Spleen (tissue), 11 donors: ENCODE measurements at regions not wholly inside any gene's neighbourhood (a gene's known extent, or its start where the extent isn't known, plus 50 kb on each side); places are given as distances from the start of the nearest gene placed in this dataset.

Source experiments
- DNase-seq: peaks from one replicate; pipeline ENCODE4 v3.0.0-alpha.2; 2020
- H3K27ac ChIP-seq, 8 donors: fragments of 200-600 bp; sonication (generic) in 7 of 8; 1 replicate in 4 of 8; 2 replicates in 4 of 8; pipeline versions ENCODE4 v1.5.0 to v1.8.0; 2016 to 2021; ENCODE audit warnings: inconsistent platforms in 4 of 8, mild to moderate bottlenecking in 4 of 8, moderate library complexity in 1 of 8
- H3K27me3 ChIP-seq, 7 donors: fragments of 200-600 bp; sonication (generic) in 6 of 7; replicated peaks in 1 of 7; 1 replicate in 4 of 7; 2 replicates in 3 of 7; pipeline versions ENCODE4 v1.5.0 to v1.8.0; 2016 to 2021; ENCODE audit warnings: inconsistent platforms in 3 of 7, mild to moderate bottlenecking in 1 of 7
- H3K36me3 ChIP-seq, 6 donors: fragments of 200-600 bp; sonication (generic) in 5 of 6; 1 replicate in 4 of 6; 2 replicates in 2 of 6; pipeline versions ENCODE4 v1.5.0 to v1.8.0; 2016 to 2021; ENCODE audit warnings: inconsistent platforms in 2 of 6
- H3K4me1 ChIP-seq, 6 donors: fragments of 200-600 bp; sonication (generic) in 5 of 6; 1 replicate in 3 of 6; 2 replicates in 3 of 6; pipeline versions ENCODE4 v1.5.0 to v1.8.0; 2016 to 2021; ENCODE audit warnings: inconsistent platforms in 3 of 6
- H3K4me3 ChIP-seq, 8 donors: fragments of 200-600 bp; sonication (generic) in 7 of 8; 1 replicate in 4 of 8; 2 replicates in 4 of 8; pipeline versions ENCODE4 v1.5.0 to v1.8.0; 2016 to 2021; ENCODE audit warnings: inconsistent platforms in 4 of 8, mild to moderate bottlenecking in 4 of 8, moderate library complexity in 2 of 8
- H3K9me3 ChIP-seq, 8 donors: fragments of 200-600 bp; sonication (generic) in 7 of 8; 1 replicate in 4 of 8; 2 replicates in 4 of 8; pipeline versions ENCODE4 v1.5.0 to v1.8.0; 2016 to 2021; ENCODE audit warnings: inconsistent platforms in 4 of 8
- POLR2A ChIP-seq, 3 donors: fragments of 450-650 bp; IDR thresholded peaks; one replicate each; pipeline ENCODE4 v1.5.1; 2017; ENCODE audit warnings: antibody characterized with exemption in 3 of 3, mild to moderate bottlenecking in 1 of 3
- POLR2AphosphoS5 ChIP-seq, 3 donors: sonication (generic); formaldehyde crosslinking; IDR thresholded peaks; one replicate each; pipeline ENCODE4 v1.5.1; 2017; ENCODE audit warnings: antibody characterized with exemption in 3 of 3
- WGBS, 5 donors: extraction: QIAGEN DNeasy Blood & Tissue Kit in 3 of 5; methylation state at CpG; one replicate each; pipeline versions ENCODE4 v1.1.5 to v1.1.7; 2013 to 2018; 5-methylcytosine and 5-hydroxymethylcytosine counted together
- intact Hi-C: fragments of 100-400 bp; cut with DNase I; formaldehyde crosslinking; loops from one replicate; pipeline ENCODE4 v1.15.0; 2023; ENCODE audit warnings: low total_unique reads
- TF ChIP-seq, protein P1 (sequence below), 11 experiments: fragments of 200-600 bp in 7 of 11; fragments of 450-650 bp in 4 of 11; sonication (generic) in 4 of 11; IDR thresholded peaks in 8 of 11; conservative IDR thresholded peaks in 3 of 11; 1 replicate in 7 of 11; 2 replicates in 4 of 11; pipeline versions ENCODE4 v1.4.0 to v1.8.0; 2016 to 2021; ENCODE audit warnings: antibody characterized with exemption in 11 of 11, inconsistent platforms in 4 of 11, mild to moderate bottlenecking in 1 of 11
- donor health status: healthy with polysubstance abuse.
- donor health status: DM: no; HTN: no; CAD: no; lungs with moderate emphysema.
- donor health status: DM: no; HTN: no; CAD: no.
- donor health status: Bipolar disorder and iron deficiency.
- donor health status: healthy.
- donor health status: DM: no; HTN: no; CAD: no.
- donor health status: DM: yes; HTN: yes; CAD: no.

DNA sequence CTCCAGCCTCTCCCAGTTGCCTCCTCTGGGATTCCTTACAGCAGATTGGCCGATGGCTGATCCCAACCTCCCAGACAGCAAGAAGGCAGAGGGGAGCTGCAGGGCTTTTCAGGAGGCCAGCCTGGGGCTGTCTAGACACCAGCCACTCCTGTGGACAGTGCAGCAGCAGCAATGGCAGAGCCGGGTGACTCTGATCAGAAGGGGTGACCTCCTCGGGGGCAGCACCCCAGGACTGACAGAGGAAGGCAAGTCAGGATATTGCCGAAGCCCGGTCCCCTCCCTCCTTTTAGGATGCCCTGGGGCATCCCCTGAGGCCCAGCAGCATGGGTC is 84.5 kb downstream of the INHBB start:
- H3K9me3 ChIP-seq = no peaks in the 10 kb centered on the region
- DNase-seq = peak; percentile 73
- intact Hi-C loops = no loop called here
- no peak overlapping the region for H3K27ac ChIP-seq
- H3K27me3 ChIP-seq = peaks cover 0 to 41% (median 0%) of the 10 kb centered on the region in 7 donors
- WGBS, 5 donors = 82 to 89% (median 88%) methylated on average over 4 to 5 of the region's 5 CpGs
- no peaks in the 10 kb centered on the region for H3K36me3 ChIP-seq
- no peak for TF ChIP-seq POLR2AphosphoS5 (IDR thresholded peaks at IDR 0.05)
- TF ChIP-seq, protein P1, sequence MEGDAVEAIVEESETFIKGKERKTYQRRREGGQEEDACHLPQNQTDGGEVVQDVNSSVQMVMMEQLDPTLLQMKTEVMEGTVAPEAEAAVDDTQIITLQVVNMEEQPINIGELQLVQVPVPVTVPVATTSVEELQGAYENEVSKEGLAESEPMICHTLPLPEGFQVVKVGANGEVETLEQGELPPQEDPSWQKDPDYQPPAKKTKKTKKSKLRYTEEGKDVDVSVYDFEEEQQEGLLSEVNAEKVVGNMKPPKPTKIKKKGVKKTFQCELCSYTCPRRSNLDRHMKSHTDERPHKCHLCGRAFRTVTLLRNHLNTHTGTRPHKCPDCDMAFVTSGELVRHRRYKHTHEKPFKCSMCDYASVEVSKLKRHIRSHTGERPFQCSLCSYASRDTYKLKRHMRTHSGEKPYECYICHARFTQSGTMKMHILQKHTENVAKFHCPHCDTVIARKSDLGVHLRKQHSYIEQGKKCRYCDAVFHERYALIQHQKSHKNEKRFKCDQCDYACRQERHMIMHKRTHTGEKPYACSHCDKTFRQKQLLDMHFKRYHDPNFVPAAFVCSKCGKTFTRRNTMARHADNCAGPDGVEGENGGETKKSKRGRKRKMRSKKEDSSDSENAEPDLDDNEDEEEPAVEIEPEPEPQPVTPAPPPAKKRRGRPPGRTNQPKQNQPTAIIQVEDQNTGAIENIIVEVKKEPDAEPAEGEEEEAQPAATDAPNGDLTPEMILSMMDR (IDR thresholded peaks at IDR 0.05 in 8 of 11, conservative IDR thresholded peaks at IDR 0.05 in 3 of 11) = no peak
- TF ChIP-seq POLR2A (IDR thresholded peaks at IDR 0.05) = no peak
- no peaks in the 10 kb centered on the region for H3K4me1 ChIP-seq
- H3K4me3 ChIP-seq = no peak overlapping the region

DNA sequence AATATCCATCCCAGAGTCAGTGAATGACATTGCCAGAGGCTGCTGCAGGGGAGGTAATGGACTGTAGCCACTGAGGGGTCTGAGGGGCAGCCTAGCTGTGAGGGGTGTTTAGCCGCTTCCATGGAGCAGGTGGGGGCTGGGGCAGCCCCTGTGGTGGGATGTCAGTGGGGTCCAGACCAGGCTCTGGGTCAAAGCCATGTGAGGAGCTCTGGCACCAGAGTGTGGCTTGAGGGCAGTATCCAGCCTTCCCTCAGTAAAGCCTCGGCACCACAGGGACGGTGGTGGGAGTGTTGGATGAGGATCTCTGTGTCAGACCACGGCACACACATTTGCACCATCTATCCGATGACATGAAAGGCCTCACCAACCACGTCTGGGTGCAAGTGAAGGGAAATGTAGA is 85.0 kb downstream of the INHBB start:
- Histone ChIP-seq H3K27me3 (peaks cover 0 to 41% (median 0%) of the 10 kb centered on the region in 7 donors), H3K27ac (no peak overlapping the region), H3K4me1 (no peaks in the 10 kb centered on the region), H3K9me3 (no peaks in the 10 kb centered on the region), H3K4me3 (no peak overlapping the region), H3K36me3 (no peaks in the 10 kb centered on the region)
- TF ChIP-seq POLR2AphosphoS5 (IDR thresholded peaks at IDR 0.05) = no peak
- TF ChIP-seq POLR2A (IDR thresholded peaks at IDR 0.05) = no peak
- TF ChIP-seq, protein P1 (IDR thresholded peaks at IDR 0.05 in 8 of 11, conservative IDR thresholded peaks at IDR 0.05 in 3 of 11) = no peak
- 84 to 91% (median 87%) methylated on average over 6 of the region's 6 CpGs for WGBS, 5 donors
- intact Hi-C loops = no loop called here
- peak; percentile 51 for DNase-seq

DNA sequence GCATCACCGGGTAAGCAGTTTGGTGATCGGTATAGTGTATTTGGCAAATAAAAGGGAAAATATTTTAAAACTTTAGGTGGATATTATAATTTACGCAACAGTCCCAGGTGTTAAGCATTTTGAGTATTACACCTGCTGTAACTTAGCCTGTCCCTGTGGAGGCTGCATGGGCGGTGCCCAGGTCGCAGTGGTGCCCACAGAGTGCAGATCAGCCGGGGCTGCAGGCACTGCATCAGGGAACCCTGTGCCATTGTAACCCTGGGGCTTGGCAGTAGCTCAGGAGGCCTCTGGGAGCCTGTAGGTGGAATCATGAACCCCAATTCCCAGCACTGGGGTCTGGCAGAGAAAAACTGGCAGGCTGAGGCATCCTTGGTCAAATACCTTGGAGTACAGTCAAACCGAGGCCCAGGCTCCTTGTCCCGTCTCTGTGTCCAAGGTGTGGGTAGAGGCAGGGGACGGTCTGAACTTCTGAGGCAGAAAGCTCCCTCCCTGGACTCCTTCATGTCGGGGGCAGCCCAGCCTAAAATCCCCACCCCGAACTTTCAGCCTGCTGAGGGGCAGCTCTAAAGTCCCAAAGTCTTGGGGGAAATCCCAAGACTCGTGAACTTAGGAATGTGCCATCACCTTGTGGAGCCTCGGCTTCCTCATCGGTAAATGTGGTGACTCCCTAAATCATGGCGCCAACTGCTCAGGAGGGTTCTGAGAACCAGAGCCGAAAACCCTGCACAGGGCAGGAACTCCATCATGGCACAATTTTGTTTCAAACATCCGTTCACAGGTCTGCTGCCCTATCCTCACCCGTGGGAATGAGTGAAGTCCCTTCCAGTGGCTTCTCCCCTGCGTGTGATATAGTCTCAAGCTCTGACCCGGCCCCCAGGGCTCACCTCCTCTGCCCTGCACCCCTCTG is 85.7 kb downstream of the INHBB start:
- Histone ChIP-seq H3K36me3 (no peaks in the 10 kb centered on the region), H3K4me3 (no peak overlapping the region), H3K27ac (no peak overlapping the region), H3K9me3 (no peaks in the 10 kb centered on the region), H3K27me3 (peaks cover 0 to 41% (median 0%) of the 10 kb centered on the region in 7 donors), H3K4me1 (no peaks in the 10 kb centered on the region)
- TF ChIP-seq POLR2AphosphoS5 (IDR thresholded peaks at IDR 0.05) (no peak), POLR2A (IDR thresholded peaks at IDR 0.05) (no peak)
- TF ChIP-seq, protein P1 (IDR thresholded peaks at IDR 0.05 in 8 of 11, conservative IDR thresholded peaks at IDR 0.05 in 3 of 11) = no peak
- intact Hi-C loops = no loop called here
- WGBS, 5 donors = 85 to 88% (median 86%) methylated on average over 14 to 20 of the region's 20 CpGs
- DNase-seq = peak; percentile 51

DNA sequence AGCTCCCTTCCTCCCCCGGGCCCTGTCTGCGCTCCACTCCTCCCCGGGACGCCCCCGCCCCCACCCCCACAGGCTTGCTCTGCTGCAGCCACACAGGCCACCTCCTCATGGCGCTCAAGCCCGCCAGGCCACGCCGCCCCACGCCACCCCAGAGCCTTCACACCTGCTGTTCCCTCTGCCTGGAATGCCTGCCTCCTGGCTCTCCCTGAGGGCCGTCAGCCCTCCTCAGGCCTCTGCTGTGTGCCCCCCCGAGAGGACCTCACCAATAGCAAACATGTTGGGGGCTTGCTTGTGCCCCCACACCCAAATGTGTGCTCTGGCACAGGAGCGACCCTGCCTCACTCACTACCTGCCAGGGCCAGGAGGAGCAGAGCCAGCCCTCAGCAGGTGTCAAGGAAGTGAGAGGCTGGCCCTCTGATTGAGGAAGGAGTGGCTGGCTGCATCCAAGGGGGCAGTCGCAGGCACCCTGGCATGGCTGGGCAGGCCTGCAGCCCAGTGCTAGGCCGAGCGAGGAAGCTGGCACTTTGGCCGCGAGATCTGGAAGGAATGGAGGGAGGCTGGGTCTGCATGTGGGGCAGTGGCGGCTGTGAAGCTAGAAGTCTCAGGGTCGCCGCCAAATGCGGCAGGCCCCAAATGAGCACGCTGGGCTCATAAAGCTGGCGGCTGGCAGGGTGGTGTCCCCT is 86.5 kb downstream of the INHBB start:
- no peaks in the 10 kb centered on the region for H3K36me3 ChIP-seq
- TF ChIP-seq, protein P1 (IDR thresholded peaks at IDR 0.05 in 8 of 11, conservative IDR thresholded peaks at IDR 0.05 in 3 of 11) = no peak
- TF ChIP-seq POLR2A (IDR thresholded peaks at IDR 0.05) (no peak), POLR2AphosphoS5 (IDR thresholded peaks at IDR 0.05) (no peak)
- WGBS, 5 donors = 89 to 92% (median 90%) methylated on average over 22 to 24 of the region's 24 CpGs
- H3K27ac ChIP-seq = no peak overlapping the region
- H3K27me3 ChIP-seq = peaks cover 0 to 46% (median 0%) of the 10 kb centered on the region in 7 donors
- H3K9me3 ChIP-seq = no peaks in the 10 kb centered on the region
- no peaks in the 10 kb centered on the region for H3K4me1 ChIP-seq
- peak; percentile 68 for DNase-seq
- H3K4me3 ChIP-seq = no peak overlapping the region
- intact Hi-C loops = no loop called here
